ENCODE measurements at regions not wholly inside any gene's neighbourhood (a gene's known extent, or its start where the extent isn't known, plus 50 kb on each side); places are given as distances from the start of the nearest gene placed in this dataset.

- Histone ChIP-seq H3K4me1 (ENCODE audit: insufficient read depth, poor library complexity, severe bottlenecking) (no peaks in the 10 kb centered on the region), H3K27ac (ENCODE audit: poor library complexity, severe bottlenecking) (no peak overlapping the region), H3K27me3 (ENCODE audit: insufficient read depth, poor library complexity, severe bottlenecking) (no peaks in the 10 kb centered on the region), H3K36me3 (ENCODE audit: low read depth) (no peaks in the 10 kb centered on the region), H3K4me3 (ENCODE audit: severe bottlenecking) (no peak overlapping the region), H3K9me3 (ENCODE audit: severe bottlenecking) (no peaks in the 10 kb centered on the region)
- TF ChIP-seq CTCF (IDR thresholded peaks at IDR 0.05; ENCODE audit: poor library complexity, severe bottlenecking) = peak; percentile 50
- no peak for DNase-seq (ENCODE audit: low spot score)
- peak; percentile 33; the same call in 2 of the 3 replicates for ATAC-seq (ENCODE audit: low read depth)
Observed at GRCh38 chr4:95693594-95693993, 144.8 kb upstream of the UNC5C start.

- Histone ChIP-seq H3K4me3 (ENCODE audit: severe bottlenecking) (no peak overlapping the region), H3K9me3 (ENCODE audit: severe bottlenecking) (no peaks in the 10 kb centered on the region), H3K36me3 (ENCODE audit: low read depth) (no peaks in the 10 kb centered on the region), H3K4me1 (ENCODE audit: insufficient read depth, poor library complexity, severe bottlenecking) (no peaks in the 10 kb centered on the region), H3K27me3 (ENCODE audit: insufficient read depth, poor library complexity, severe bottlenecking) (no peaks in the 10 kb centered on the region), H3K27ac (ENCODE audit: poor library complexity, severe bottlenecking) (no peak overlapping the region)
- no peak for TF ChIP-seq CTCF (IDR thresholded peaks at IDR 0.05; ENCODE audit: poor library complexity, severe bottlenecking)
- ATAC-seq (ENCODE audit: low read depth) (no peak), DNase-seq (ENCODE audit: low spot score) (no peak)
Observed at GRCh38 chr4:95676190-95676589, 127.4 kb upstream of the UNC5C start.

- no peak for TF ChIP-seq CTCF (IDR thresholded peaks at IDR 0.05; ENCODE audit: poor library complexity, severe bottlenecking)
- DNase-seq (ENCODE audit: low spot score) = no peak
Observed at GRCh38 chr4:95675623-95676022, 126.8 kb upstream of the UNC5C start.

GRCh38 chr4:95674521-95674981 is 125.8 kb upstream of the UNC5C start:
- Histone ChIP-seq H3K9me3 (ENCODE audit: severe bottlenecking) (no peaks in the 10 kb centered on the region), H3K27ac (ENCODE audit: poor library complexity, severe bottlenecking) (no peak overlapping the region), H3K27me3 (ENCODE audit: insufficient read depth, poor library complexity, severe bottlenecking) (no peaks in the 10 kb centered on the region), H3K4me1 (ENCODE audit: insufficient read depth, poor library complexity, severe bottlenecking) (no peaks in the 10 kb centered on the region), H3K4me3 (ENCODE audit: severe bottlenecking) (no peak overlapping the region), H3K36me3 (ENCODE audit: low read depth) (no peaks in the 10 kb centered on the region)
- no peak for TF ChIP-seq CTCF (IDR thresholded peaks at IDR 0.05; ENCODE audit: poor library complexity, severe bottlenecking)
- no peak for DNase-seq (ENCODE audit: low spot score)
- no peak for ATAC-seq (ENCODE audit: low read depth)

More at GRCh38 chr4:95675623-95676022, 126.8 kb upstream of the UNC5C start:
- Histone ChIP-seq H3K36me3 (ENCODE audit: low read depth) (no peaks in the 10 kb centered on the region), H3K9me3 (ENCODE audit: severe bottlenecking) (no peaks in the 10 kb centered on the region), H3K27me3 (ENCODE audit: insufficient read depth, poor library complexity, severe bottlenecking) (no peaks in the 10 kb centered on the region), H3K4me1 (ENCODE audit: insufficient read depth, poor library complexity, severe bottlenecking) (no peaks in the 10 kb centered on the region), H3K27ac (ENCODE audit: poor library complexity, severe bottlenecking) (no peak overlapping the region), H3K4me3 (ENCODE audit: severe bottlenecking) (no peak overlapping the region)
- no peak for ATAC-seq (ENCODE audit: low read depth)

- H3K9me3 ChIP-seq (ENCODE audit: severe bottlenecking) = no peaks in the 10 kb centered on the region
- no peak for TF ChIP-seq CTCF (IDR thresholded peaks at IDR 0.05; ENCODE audit: poor library complexity, severe bottlenecking)
- no peaks in the 10 kb centered on the region for H3K4me1 ChIP-seq (ENCODE audit: insufficient read depth, poor library complexity, severe bottlenecking)
- no peak for DNase-seq (ENCODE audit: low spot score)
- H3K27ac ChIP-seq (ENCODE audit: poor library complexity, severe bottlenecking) = no peak overlapping the region
- no peaks in the 10 kb centered on the region for H3K27me3 ChIP-seq (ENCODE audit: insufficient read depth, poor library complexity, severe bottlenecking)
- no peak for ATAC-seq (ENCODE audit: low read depth)
- no peak overlapping the region for H3K4me3 ChIP-seq (ENCODE audit: severe bottlenecking)
- H3K36me3 ChIP-seq (ENCODE audit: low read depth) = no peaks in the 10 kb centered on the region
Observed at GRCh38 chr4:95672811-95673210, 124.0 kb upstream of the UNC5C start.
